Calu3 (cell line): ENCODE measurements at regions not wholly inside any gene's neighbourhood (a gene's known extent, or its start where the extent isn't known, plus 50 kb on each side); places are given as distances from the start of the nearest gene placed in this dataset.

Source experiments
- BruUV-seq: library from RNA; stranded (reverse); fragments of 400-500 nt; replicated peaks from 2 replicates; lab custom pipeline; 2021; lab: Mats Ljungman, UMichigan
- CTCF ChIA-PET: fragments of 300-600 bp; sonication (Branson Sonifier 250); formaldehyde crosslinking; loops from one replicate; lab custom pipeline; 2022; ENCODE audit warnings: antibody characterized with exemption; lab: Charles Lee
- DNase-seq: peaks from one replicate; pipeline ENCODE4 v3.0.0; 2022
- H3K27ac Mint-ChIP-seq: one replicate; pipeline ENCODE4 v1.8.0; 2022; ENCODE audit warnings: mixed read lengths; ENCODE audit not compliant: unreplicated experiment
- H3K27me3 Mint-ChIP-seq: one replicate; pipeline ENCODE4 v1.8.0; 2022; ENCODE audit warnings: mixed read lengths; ENCODE audit not compliant: unreplicated experiment
- H3K36me3 Mint-ChIP-seq: one replicate; pipeline ENCODE4 v1.8.0; 2022; ENCODE audit warnings: mild to moderate bottlenecking, moderate library complexity, mixed read lengths; ENCODE audit not compliant: insufficient read depth, unreplicated experiment
- H3K4me1 Mint-ChIP-seq: one replicate; pipeline ENCODE4 v1.8.0; 2022; ENCODE audit warnings: mild to moderate bottlenecking, low read depth, mixed read lengths; ENCODE audit not compliant: unreplicated experiment
- H3K4me3 Mint-ChIP-seq: one replicate; pipeline ENCODE4 v1.8.0; 2022; ENCODE audit warnings: mild to moderate bottlenecking, low read depth, moderate library complexity, mixed read lengths; ENCODE audit not compliant: unreplicated experiment
- H3K9me3 Mint-ChIP-seq: one replicate; pipeline ENCODE4 v1.8.0; 2022; ENCODE audit warnings: low read depth, mixed read lengths; ENCODE audit not compliant: unreplicated experiment
- intact Hi-C: fragments of 100-400 bp; cut with micrococcal nuclease; formaldehyde crosslinking; loops from one replicate; pipeline ENCODE4 v1.10.0; 2022; ENCODE audit not compliant: unreplicated experiment
- TF ChIP-seq, protein P1 (sequence below): fragments of 200-600 bp; IDR thresholded peaks from one replicate; pipeline ENCODE4 v1.8.0; 2022; ENCODE audit warnings: antibody characterized with exemption; ENCODE audit not compliant: unreplicated experiment

DNA sequence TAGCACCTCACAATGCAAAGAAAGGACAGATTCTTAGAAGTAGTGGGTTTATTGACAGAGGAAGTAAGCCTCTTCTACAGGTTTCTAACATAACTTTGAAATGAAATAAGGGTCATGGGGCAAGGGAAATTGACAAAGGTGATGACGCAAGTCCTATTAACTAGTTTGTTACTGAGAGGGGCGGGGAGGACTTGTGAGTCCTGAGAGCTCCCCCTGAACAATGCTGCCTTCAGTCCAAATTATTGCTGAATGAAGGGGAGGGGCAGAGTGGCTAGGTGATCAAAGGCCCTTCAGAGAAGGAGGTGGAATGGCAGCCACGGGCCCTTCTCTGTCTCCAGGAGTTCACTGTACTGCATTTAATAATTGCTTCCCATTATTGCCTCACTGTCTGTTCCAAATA, 390.0 kb downstream of the MEIS1 start:
- no peaks in the 10 kb centered on the region for H3K27me3 Mint-ChIP-seq
- no peak overlapping the region for H3K4me3 Mint-ChIP-seq
- H3K27ac Mint-ChIP-seq = no peak overlapping the region
- BruUV-seq = no TSS peak
- peak; percentile 24 for DNase-seq
- intact Hi-C loops = no loop called here
- H3K9me3 Mint-ChIP-seq = peaks cover 2% of the 10 kb centered on the region
- H3K36me3 Mint-ChIP-seq = no peaks in the 10 kb centered on the region
- CTCF ChIA-PET = no interaction called here
- no peaks in the 10 kb centered on the region for H3K4me1 Mint-ChIP-seq
- TF ChIP-seq, protein P1, sequence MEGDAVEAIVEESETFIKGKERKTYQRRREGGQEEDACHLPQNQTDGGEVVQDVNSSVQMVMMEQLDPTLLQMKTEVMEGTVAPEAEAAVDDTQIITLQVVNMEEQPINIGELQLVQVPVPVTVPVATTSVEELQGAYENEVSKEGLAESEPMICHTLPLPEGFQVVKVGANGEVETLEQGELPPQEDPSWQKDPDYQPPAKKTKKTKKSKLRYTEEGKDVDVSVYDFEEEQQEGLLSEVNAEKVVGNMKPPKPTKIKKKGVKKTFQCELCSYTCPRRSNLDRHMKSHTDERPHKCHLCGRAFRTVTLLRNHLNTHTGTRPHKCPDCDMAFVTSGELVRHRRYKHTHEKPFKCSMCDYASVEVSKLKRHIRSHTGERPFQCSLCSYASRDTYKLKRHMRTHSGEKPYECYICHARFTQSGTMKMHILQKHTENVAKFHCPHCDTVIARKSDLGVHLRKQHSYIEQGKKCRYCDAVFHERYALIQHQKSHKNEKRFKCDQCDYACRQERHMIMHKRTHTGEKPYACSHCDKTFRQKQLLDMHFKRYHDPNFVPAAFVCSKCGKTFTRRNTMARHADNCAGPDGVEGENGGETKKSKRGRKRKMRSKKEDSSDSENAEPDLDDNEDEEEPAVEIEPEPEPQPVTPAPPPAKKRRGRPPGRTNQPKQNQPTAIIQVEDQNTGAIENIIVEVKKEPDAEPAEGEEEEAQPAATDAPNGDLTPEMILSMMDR = no peak

DNA sequence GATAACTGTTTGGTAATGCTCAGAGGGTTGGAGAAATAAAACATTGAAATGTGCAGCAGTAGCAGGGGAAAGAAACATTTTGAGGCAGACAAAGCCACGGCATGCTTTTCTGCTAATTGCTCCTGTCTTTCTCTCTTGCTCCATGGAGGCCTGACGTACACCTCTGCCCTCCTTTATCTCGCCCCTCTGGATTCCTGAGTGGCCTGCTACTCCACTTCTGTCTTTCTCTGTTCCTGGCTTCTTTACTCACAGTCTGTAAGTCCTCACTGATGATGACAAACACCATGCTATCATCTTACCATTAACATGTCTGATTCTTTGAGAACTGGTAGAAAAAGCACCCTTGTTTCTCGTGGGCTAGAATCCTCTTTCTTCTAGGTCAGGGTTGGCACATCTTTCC, 392.9 kb downstream of the MEIS1 start:
- CTCF ChIA-PET = interaction anchor here (0.7 kb wide), 1 partner anchor 286 kb away, joined by 5 read pairs; no protein-coding TSS in a partner anchor
- Mint-ChIP-seq H3K27me3 (no peaks in the 10 kb centered on the region), H3K27ac (no peak overlapping the region), H3K4me1 (no peaks in the 10 kb centered on the region), H3K4me3 (no peak overlapping the region), H3K36me3 (no peaks in the 10 kb centered on the region), H3K9me3 (no peaks in the 10 kb centered on the region)
- no peak for DNase-seq
- intact Hi-C loops = no loop called here
- BruUV-seq = no TSS peak
- TF ChIP-seq, protein P1 = no peak

DNA sequence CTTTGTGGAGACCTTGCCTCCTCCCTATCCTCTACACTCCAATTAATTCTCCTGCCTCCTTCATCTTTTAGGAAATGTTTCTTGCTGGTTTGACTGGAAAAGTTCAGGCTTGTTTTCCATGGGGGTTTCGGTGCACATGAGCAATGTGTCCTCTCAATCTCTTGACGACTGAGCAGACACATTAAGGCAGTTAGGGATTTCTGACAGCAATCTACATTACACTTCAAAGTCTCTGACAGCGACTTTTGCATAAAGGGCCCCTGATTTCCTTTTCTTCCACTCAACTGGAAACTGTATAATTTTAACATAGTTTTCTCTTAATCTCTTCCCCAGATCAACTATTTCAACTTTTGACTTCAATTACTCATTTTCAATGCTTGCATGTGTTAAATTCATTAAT, 394.0 kb downstream of the MEIS1 start:
- H3K27me3 Mint-ChIP-seq = no peaks in the 10 kb centered on the region
- no peaks in the 10 kb centered on the region for H3K9me3 Mint-ChIP-seq
- H3K4me3 Mint-ChIP-seq = no peak overlapping the region
- no peaks in the 10 kb centered on the region for H3K36me3 Mint-ChIP-seq
- no peaks in the 10 kb centered on the region for H3K4me1 Mint-ChIP-seq
- no peak overlapping the region for H3K27ac Mint-ChIP-seq
- DNase-seq = no peak
- intact Hi-C loops = no loop called here
- TF ChIP-seq, protein P1 = no peak
- BruUV-seq = no TSS peak
- CTCF ChIA-PET = no interaction called here

DNA sequence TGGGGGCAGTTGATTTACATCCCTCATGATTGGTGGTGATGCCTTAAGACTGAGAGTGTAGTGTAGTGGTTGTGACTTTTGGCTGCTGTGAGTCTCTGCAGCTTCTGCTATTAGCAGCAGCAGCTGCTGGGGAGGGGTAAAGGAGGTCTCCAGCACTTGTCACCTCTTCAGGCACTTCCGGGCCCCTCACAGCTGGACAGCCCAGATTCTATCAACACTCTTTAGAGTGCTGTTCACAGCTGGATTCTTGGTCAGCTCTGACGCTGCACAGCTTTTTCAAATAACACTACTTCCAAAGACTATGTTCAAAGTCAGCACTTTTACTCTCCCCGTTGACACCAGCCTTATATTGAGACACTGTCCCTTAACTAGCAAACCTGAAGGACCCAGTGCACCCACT, 396.0 kb downstream of the MEIS1 start:
- no peaks in the 10 kb centered on the region for H3K4me1 Mint-ChIP-seq
- CTCF ChIA-PET = no interaction called here

More for the DNA sequence above, 396.0 kb downstream of the MEIS1 start:
- no peaks in the 10 kb centered on the region for H3K36me3 Mint-ChIP-seq
- no peaks in the 10 kb centered on the region for H3K27me3 Mint-ChIP-seq
- H3K4me3 Mint-ChIP-seq = no peak overlapping the region
- no peak overlapping the region for H3K27ac Mint-ChIP-seq
- intact Hi-C loops = no loop called here
- H3K9me3 Mint-ChIP-seq = no peaks in the 10 kb centered on the region
- DNase-seq = no peak
- BruUV-seq = no TSS peak
- TF ChIP-seq, protein P1 = no peak
